ENCODE measurements at regions not wholly inside any gene's neighbourhood (a gene's known extent, or its start where the extent isn't known, plus 50 kb on each side); places are given as distances from the start of the nearest gene placed in this dataset.

GRCh38 chr11:71366076-71366475 is 82.1 kb downstream of the DHCR7 start:
- TF ChIP-seq, protein P1, sequence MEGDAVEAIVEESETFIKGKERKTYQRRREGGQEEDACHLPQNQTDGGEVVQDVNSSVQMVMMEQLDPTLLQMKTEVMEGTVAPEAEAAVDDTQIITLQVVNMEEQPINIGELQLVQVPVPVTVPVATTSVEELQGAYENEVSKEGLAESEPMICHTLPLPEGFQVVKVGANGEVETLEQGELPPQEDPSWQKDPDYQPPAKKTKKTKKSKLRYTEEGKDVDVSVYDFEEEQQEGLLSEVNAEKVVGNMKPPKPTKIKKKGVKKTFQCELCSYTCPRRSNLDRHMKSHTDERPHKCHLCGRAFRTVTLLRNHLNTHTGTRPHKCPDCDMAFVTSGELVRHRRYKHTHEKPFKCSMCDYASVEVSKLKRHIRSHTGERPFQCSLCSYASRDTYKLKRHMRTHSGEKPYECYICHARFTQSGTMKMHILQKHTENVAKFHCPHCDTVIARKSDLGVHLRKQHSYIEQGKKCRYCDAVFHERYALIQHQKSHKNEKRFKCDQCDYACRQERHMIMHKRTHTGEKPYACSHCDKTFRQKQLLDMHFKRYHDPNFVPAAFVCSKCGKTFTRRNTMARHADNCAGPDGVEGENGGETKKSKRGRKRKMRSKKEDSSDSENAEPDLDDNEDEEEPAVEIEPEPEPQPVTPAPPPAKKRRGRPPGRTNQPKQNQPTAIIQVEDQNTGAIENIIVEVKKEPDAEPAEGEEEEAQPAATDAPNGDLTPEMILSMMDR (IDR thresholded peaks at IDR 0.05), result no peak
- no peak for TF ChIP-seq EZH2 (IDR thresholded peaks at IDR 0.05; ENCODE audit: borderline replicate concordance, insufficient read depth, low read depth, low read length, poor library complexity, severe bottlenecking)

All from B cell (primary cell).